Peyer's patch (tissue), 4 donors: ENCODE measurements at regions not wholly inside any gene's neighbourhood (a gene's known extent, or its start where the extent isn't known, plus 50 kb on each side); places are given as distances from the start of the nearest gene placed in this dataset.

Experiments
- POLR2A ChIP-seq, 2 donors: fragments of 450-650 bp; IDR thresholded peaks; one replicate each; pipeline ENCODE4 v1.5.1; 2017; ENCODE audit warnings: antibody characterized with exemption in 2 of 2, mild to moderate bottlenecking in 2 of 2, moderate library complexity in 2 of 2
- TF ChIP-seq, protein P1 (sequence below), 6 experiments: fragments of 450-650 bp in 4 of 6; fragments of 200-600 bp in 2 of 6; sonication (generic) in 1 of 6; IDR thresholded peaks; one replicate each; pipeline ENCODE4 v1.5.1; 2017 to 2019; ENCODE audit warnings: antibody characterized with exemption in 6 of 6, mild to moderate bottlenecking in 3 of 6, moderate library complexity in 1 of 6

DNA sequence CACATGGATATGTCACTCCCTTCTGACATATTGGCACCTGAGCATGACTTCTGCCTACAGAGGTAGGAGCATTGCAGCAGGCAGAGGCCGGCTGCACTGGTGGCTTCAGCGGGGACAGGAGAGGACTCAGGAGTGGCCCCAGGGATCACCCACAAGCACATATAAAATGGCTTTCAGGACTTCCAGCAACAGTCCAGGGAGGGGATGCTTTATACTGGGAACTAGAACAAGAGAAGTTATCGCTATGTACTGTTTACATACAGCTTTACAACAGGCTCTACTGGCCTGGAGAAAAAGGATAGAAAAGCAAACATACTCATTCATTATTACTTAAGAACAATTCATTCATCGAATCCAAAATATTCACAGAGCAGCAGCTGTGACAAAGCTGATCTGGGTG lies 337.8 kb downstream of the THBS2 start:
- TF ChIP-seq, protein P1, sequence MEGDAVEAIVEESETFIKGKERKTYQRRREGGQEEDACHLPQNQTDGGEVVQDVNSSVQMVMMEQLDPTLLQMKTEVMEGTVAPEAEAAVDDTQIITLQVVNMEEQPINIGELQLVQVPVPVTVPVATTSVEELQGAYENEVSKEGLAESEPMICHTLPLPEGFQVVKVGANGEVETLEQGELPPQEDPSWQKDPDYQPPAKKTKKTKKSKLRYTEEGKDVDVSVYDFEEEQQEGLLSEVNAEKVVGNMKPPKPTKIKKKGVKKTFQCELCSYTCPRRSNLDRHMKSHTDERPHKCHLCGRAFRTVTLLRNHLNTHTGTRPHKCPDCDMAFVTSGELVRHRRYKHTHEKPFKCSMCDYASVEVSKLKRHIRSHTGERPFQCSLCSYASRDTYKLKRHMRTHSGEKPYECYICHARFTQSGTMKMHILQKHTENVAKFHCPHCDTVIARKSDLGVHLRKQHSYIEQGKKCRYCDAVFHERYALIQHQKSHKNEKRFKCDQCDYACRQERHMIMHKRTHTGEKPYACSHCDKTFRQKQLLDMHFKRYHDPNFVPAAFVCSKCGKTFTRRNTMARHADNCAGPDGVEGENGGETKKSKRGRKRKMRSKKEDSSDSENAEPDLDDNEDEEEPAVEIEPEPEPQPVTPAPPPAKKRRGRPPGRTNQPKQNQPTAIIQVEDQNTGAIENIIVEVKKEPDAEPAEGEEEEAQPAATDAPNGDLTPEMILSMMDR (IDR thresholded peaks at IDR 0.05): no peak
- no peak for TF ChIP-seq POLR2A (IDR thresholded peaks at IDR 0.05)
